B cell (primary cell): ENCODE measurements at regions not wholly inside any gene's neighbourhood (a gene's known extent, or its start where the extent isn't known, plus 50 kb on each side); places are given as distances from the start of the nearest gene placed in this dataset.

Experiments used
- ATAC-seq: fragments of 200-7000 bp; cut with Tn5 transposase; one replicate; pipeline ENCODE4 v1.10.0; 2021; ENCODE audit warnings: low read depth, mild to moderate bottlenecking, moderate number of reproducible peaks, moderate library complexity
- CTCF ChIA-PET: fragments of 350-600 bp; sonication (Branson Sonifier 250); formaldehyde crosslinking; loops from one replicate; lab custom pipeline; 2021; ENCODE audit warnings: antibody characterized with exemption, inconsistent platforms; lab: Charles Lee
- POLR2A ChIA-PET: fragments of 350-600 bp; sonication (Branson Sonifier 250); formaldehyde crosslinking; loops from one replicate; lab custom pipeline; 2021; ENCODE audit warnings: antibody characterized with exemption; lab: Charles Lee
- DNase-seq: peaks from one replicate; pipeline ENCODE4 v3.0.0; 2013
- H2AFZ ChIP-seq: 2 replicates; pipeline ENCODE4 v1.6.1; 2012; ENCODE audit warnings: mild to moderate bottlenecking, low read depth, low read length; ENCODE audit not compliant: insufficient read depth, poor library complexity, severe bottlenecking
- H3K27ac ChIP-seq, 2 donors: 1 replicate in 1 of 2; 2 replicates in 1 of 2; pipeline ENCODE4 v1.5.1; 2012 to 2013; ENCODE audit warnings: low read length in 2 of 2, mild to moderate bottlenecking in 2 of 2, moderate library complexity in 1 of 2
- H3K27me3 ChIP-seq, 4 experiments: fragments of 200-600 bp in 1 of 4; sonication (generic) in 1 of 4; replicated peaks in 1 of 4; 1 replicate in 2 of 4; 2 replicates in 2 of 4; pipeline versions ENCODE4 v1.6.1 to v1.7.0; 2013 to 2016; ENCODE audit warnings: low read length in 3 of 4, mild to moderate bottlenecking in 2 of 4, mixed read lengths in 1 of 4, moderate library complexity in 1 of 4; ENCODE audit not compliant: insufficient read depth in 4 of 4, control insufficient read depth in 3 of 4; ENCODE audit errors: control extremely low read depth in 1 of 4
- H3K36me3 ChIP-seq, 2 experiments: replicated peaks in 1 of 2; 1 replicate in 1 of 2; 2 replicates in 1 of 2; pipeline versions ENCODE4 v1.6.1 to v1.7.1; 2013; ENCODE audit warnings: low read length in 1 of 2; ENCODE audit not compliant: insufficient read depth in 2 of 2, control insufficient read depth in 1 of 2; ENCODE audit errors: control extremely low read depth in 1 of 2, extremely low read depth in 1 of 2
- H3K4me1 ChIP-seq, 2 donors: fragments of 200-600 bp in 1 of 2; sonication (generic) in 1 of 2; 1 replicate in 1 of 2; 2 replicates in 1 of 2; pipeline versions ENCODE4 v1.5.1 to v1.6.1; 2013 to 2017; ENCODE audit warnings: low read length in 2 of 2; ENCODE audit not compliant: control insufficient read depth in 2 of 2, insufficient read depth in 2 of 2
- H3K4me2 ChIP-seq: replicated peaks from 2 replicates; pipeline ENCODE3; 2012; ENCODE audit warnings: mild to moderate bottlenecking, low read depth, low read length; ENCODE audit not compliant: poor library complexity, severe bottlenecking
- H3K4me3 ChIP-seq, 5 experiments: fragments of 200-600 bp in 1 of 5; sonication (generic) in 1 of 5; 1 replicate in 3 of 5; 2 replicates in 2 of 5; pipeline versions ENCODE4 v1.5.1 to v1.7.0; 2011 to 2016; ENCODE audit warnings: low read length in 4 of 5, mild to moderate bottlenecking in 4 of 5, low read depth in 2 of 5, control low read depth in 1 of 5, moderate library complexity in 1 of 5; ENCODE audit not compliant: insufficient read depth in 1 of 5; ENCODE audit errors: control extremely low read depth in 1 of 5, extremely low read depth in 1 of 5
- H3K79me2 ChIP-seq: fragments of 200-600 bp; sonication (generic); one replicate; pipeline ENCODE4 v1.6.0; 2016; ENCODE audit warnings: low read length; ENCODE audit not compliant: control insufficient read depth, insufficient read depth
- H3K9ac ChIP-seq: fragments of 200-600 bp; sonication (generic); 2 replicates; pipeline ENCODE4 v1.6.1; 2017; ENCODE audit warnings: mild to moderate bottlenecking, low read length, moderate library complexity
- H3K9me3 ChIP-seq, 3 donors: one replicate each; pipeline versions ENCODE4 v1.6.1 to v1.7.1; 2013; ENCODE audit warnings: low read length in 2 of 3; ENCODE audit not compliant: control insufficient read depth in 2 of 3, insufficient read depth in 1 of 3; ENCODE audit errors: control extremely low read depth in 1 of 3
- H4K20me1 ChIP-seq: 2 replicates; pipeline ENCODE4 v1.6.0; 2012; ENCODE audit warnings: mild to moderate bottlenecking, low read length; ENCODE audit not compliant: insufficient read depth, control insufficient read depth, poor library complexity, severe bottlenecking
- H3K27ac Mint-ChIP-seq: one replicate; pipeline ENCODE4 v1.8.0; 2021; ENCODE audit warnings: mixed read lengths
- H3K27me3 Mint-ChIP-seq: one replicate; pipeline ENCODE4 v1.8.0; 2021; ENCODE audit warnings: mixed read lengths
- H3K4me1 Mint-ChIP-seq: one replicate; pipeline ENCODE4 v1.8.0; 2021; ENCODE audit warnings: mixed read lengths
- H3K4me3 Mint-ChIP-seq: one replicate; pipeline ENCODE4 v1.8.0; 2021; ENCODE audit warnings: mixed read lengths
- H3K9me3 Mint-ChIP-seq: one replicate; pipeline ENCODE4 v1.8.0; 2022; ENCODE audit warnings: mixed read lengths; ENCODE audit not compliant: insufficient read depth
- CTCF ChIP-seq: fragments of 200-600 bp; IDR thresholded peaks from one replicate; pipeline ENCODE4 v1.8.0; 2022; ENCODE audit warnings: antibody characterized with exemption, mild to moderate bottlenecking
- EZH2 ChIP-seq: IDR thresholded peaks from 2 replicates; pipeline ENCODE4 v1.6.1; 2012; ENCODE audit warnings: borderline replicate concordance, low read depth, mild to moderate bottlenecking, moderate library complexity, low read length; ENCODE audit not compliant: insufficient read depth, poor library complexity, severe bottlenecking
- WGBS: methylation state at CpG from one replicate; pipeline ENCODE4 v1.1.5; 2013; ENCODE audit warnings: missing lambda C conversion rate; ENCODE audit not compliant: insufficient coverage; 5-methylcytosine and 5-hydroxymethylcytosine counted together
- intact Hi-C: fragments of 100-400 bp; cut with micrococcal nuclease; formaldehyde crosslinking; loops from one replicate; pipeline ENCODE4 v1.10.0; 2022

GRCh38 chr1:143653429-143653802 lies 318.4 kb downstream of the FAM72C start:
- H3K27me3 Mint-ChIP-seq, result peaks cover 84% of the 10 kb centered on the region
- TF ChIP-seq EZH2 (no peak), CTCF (no peak)
- ChIA-PET POLR2A (no interaction called here), CTCF (no interaction called here)
- ATAC-seq (no peak), DNase-seq (no peak)
- Histone ChIP-seq H3K4me2 (no peak overlapping the region), H3K9ac (no peak overlapping the region), H4K20me1 (no peaks in the 10 kb centered on the region), H3K4me1 (no peaks in the 10 kb centered on the region), H3K9me3 (peaks cover 0 to 43% (median 0%) of the 10 kb centered on the region in 3 donors), H3K27me3 (peaks cover 0 to 28% (median 19%) of the 10 kb centered on the region in 4 experiments), H3K79me2 (no peaks in the 10 kb centered on the region), H3K4me3 (no peak overlapping the region), H3K36me3 (no peaks in the 10 kb centered on the region), H2AFZ (no peak overlapping the region), H3K27ac (no peak overlapping the region)
- WGBS, result 25% methylated on average over 24 of the region's 24 CpGs
- no peak overlapping the region for H3K27ac Mint-ChIP-seq
- intact Hi-C loops, result no loop called here
- H3K4me3 Mint-ChIP-seq, result no peak overlapping the region
- no peaks in the 10 kb centered on the region for H3K4me1 Mint-ChIP-seq
- peaks cover 5% of the 10 kb centered on the region for H3K9me3 Mint-ChIP-seq

GRCh38 chr1:143652744-143653428 lies 318.9 kb downstream of the FAM72C start:
- H3K4me1 ChIP-seq, result no peaks in the 10 kb centered on the region
- intact Hi-C loops, result no loop called here
- H3K27ac Mint-ChIP-seq, result no peak overlapping the region
- TF ChIP-seq EZH2 (no peak), CTCF (no peak)
- H3K4me3 ChIP-seq, result no peak overlapping the region
- H3K9me3 Mint-ChIP-seq, result peaks cover 5% of the 10 kb centered on the region
- POLR2A ChIA-PET, result no interaction called here
- peaks cover 83% of the 10 kb centered on the region for H3K27me3 Mint-ChIP-seq
- no peak for DNase-seq
- no peak overlapping the region for H3K9ac ChIP-seq
- H4K20me1 ChIP-seq, result no peaks in the 10 kb centered on the region
- no peaks in the 10 kb centered on the region for H3K36me3 ChIP-seq
- 27% methylated on average over 34 of the region's 36 CpGs for WGBS
- peaks cover 0 to 28% (median 17%) of the 10 kb centered on the region in 4 experiments for H3K27me3 ChIP-seq
- no peaks in the 10 kb centered on the region for H3K79me2 ChIP-seq
- CTCF ChIA-PET, result no interaction called here
- no peak overlapping the region for H3K4me2 ChIP-seq
- ATAC-seq, result no peak
- no peak overlapping the region for H3K27ac ChIP-seq
- no peak overlapping the region for H3K4me3 Mint-ChIP-seq
- no peak overlapping the region for H2AFZ ChIP-seq
- no peaks in the 10 kb centered on the region for H3K4me1 Mint-ChIP-seq
- H3K9me3 ChIP-seq, result peaks cover 0 to 46% (median 0%) of the 10 kb centered on the region in 3 donors
